ENCODE measurements at regions not wholly inside any gene's neighbourhood (a gene's known extent, or its start where the extent isn't known, plus 50 kb on each side); places are given as distances from the start of the nearest gene placed in this dataset.

- no peak for ATAC-seq (replicated peaks in 1 of 4)
- CTCF ChIA-PET, result no interaction called here
- Histone ChIP-seq H3K4me3 (ENCODE audit: control insufficient read depth in 1 of 2, extremely low read depth in 1 of 2, low read length in 1 of 2) (no peak overlapping the region), H3K36me3 (ENCODE audit: control insufficient read depth in 2 of 2, extremely low read depth in 1 of 2, insufficient read depth in 1 of 2, low read length in 1 of 2) (no peaks in the 10 kb centered on the region), H3K27me3 (replicated peaks in 1 of 2; ENCODE audit: control insufficient read depth in 2 of 2, extremely low read depth in 1 of 2, insufficient read depth in 2 of 2, low read length in 1 of 2) (no peaks in the 10 kb centered on the region), H3K4me1 (ENCODE audit: control insufficient read depth in 1 of 2, extremely low read depth in 1 of 2, insufficient read depth in 2 of 2, low read length in 2 of 2) (no peaks in the 10 kb centered on the region), H3K27ac (ENCODE audit: low read length) (no peak overlapping the region), H3K9me3 (no peaks in the 10 kb centered on the region)
- POLR2A ChIA-PET, result no interaction called here
- Mint-ChIP-seq H3K27me3 (no peaks in the 10 kb centered on the region), H3K4me3 (no peak overlapping the region), H3K9me3 (peaks cover 0 to 3% (median 2%) of the 10 kb centered on the region in 3 donors), H3K27ac (no peak overlapping the region), H3K36me3 (no peaks in the 10 kb centered on the region), H3K4me1 (no peaks in the 10 kb centered on the region)
- DNase-seq, result no peak
- WGBS (ENCODE audit: insufficient coverage), result 93% methylated on average over 7 of the region's 9 CpGs
These were observed 213.1 kb upstream of the SYNDIG1 start for GRCh38 chr20:24256307-24256706.

- Mint-ChIP-seq H3K36me3 (no peaks in the 10 kb centered on the region), H3K4me1 (no peaks in the 10 kb centered on the region), H3K4me3 (no peak overlapping the region), H3K27ac (no peak overlapping the region), H3K27me3 (no peaks in the 10 kb centered on the region), H3K9me3 (no peaks in the 10 kb centered on the region)
- Histone ChIP-seq H3K9me3 (no peaks in the 10 kb centered on the region), H3K27ac (ENCODE audit: low read length) (no peak overlapping the region), H3K27me3 (replicated peaks in 1 of 2; ENCODE audit: control insufficient read depth in 2 of 2, extremely low read depth in 1 of 2, insufficient read depth in 2 of 2, low read length in 1 of 2) (no peaks in the 10 kb centered on the region), H3K4me1 (ENCODE audit: control insufficient read depth in 1 of 2, extremely low read depth in 1 of 2, insufficient read depth in 2 of 2, low read length in 2 of 2) (no peaks in the 10 kb centered on the region), H3K36me3 (ENCODE audit: control insufficient read depth in 2 of 2, extremely low read depth in 1 of 2, insufficient read depth in 1 of 2, low read length in 1 of 2) (no peaks in the 10 kb centered on the region), H3K4me3 (ENCODE audit: control insufficient read depth in 1 of 2, extremely low read depth in 1 of 2, low read length in 1 of 2) (no peak overlapping the region)
- ChIA-PET CTCF (no interaction called here), POLR2A (no interaction called here)
- no peak for ATAC-seq (replicated peaks in 1 of 4)
- DNase-seq, result no peak
- WGBS (ENCODE audit: insufficient coverage), result 100% methylated on average over 1 of the region's 3 CpGs
These were observed 214.9 kb upstream of the SYNDIG1 start for GRCh38 chr20:24254480-24254879.

- Histone ChIP-seq H3K4me3 (ENCODE audit: control insufficient read depth in 1 of 2, extremely low read depth in 1 of 2, low read length in 1 of 2) (no peak overlapping the region), H3K9me3 (no peaks in the 10 kb centered on the region), H3K36me3 (ENCODE audit: control insufficient read depth in 2 of 2, extremely low read depth in 1 of 2, insufficient read depth in 1 of 2, low read length in 1 of 2) (no peaks in the 10 kb centered on the region), H3K27me3 (replicated peaks in 1 of 2; ENCODE audit: control insufficient read depth in 2 of 2, extremely low read depth in 1 of 2, insufficient read depth in 2 of 2, low read length in 1 of 2) (peaks cover 0 to 5% of the 10 kb centered on the region in 2 experiments), H3K27ac (ENCODE audit: low read length) (no peak overlapping the region), H3K4me1 (ENCODE audit: control insufficient read depth in 1 of 2, extremely low read depth in 1 of 2, insufficient read depth in 2 of 2, low read length in 2 of 2) (no peaks in the 10 kb centered on the region)
- ATAC-seq (replicated peaks in 1 of 4), result no peak
- H3K4me1 Mint-ChIP-seq, result no peaks in the 10 kb centered on the region
- DNase-seq, result no peak
- ChIA-PET POLR2A (no interaction called here), CTCF (no interaction called here)
- H3K36me3 Mint-ChIP-seq, result no peaks in the 10 kb centered on the region
- WGBS (ENCODE audit: insufficient coverage), result no CpG with 5 or more reads among the region's 6 CpGs
- H3K9me3 Mint-ChIP-seq, result no peaks in the 10 kb centered on the region
- H3K4me3 Mint-ChIP-seq, result no peak overlapping the region
- H3K27me3 Mint-ChIP-seq, result no peaks in the 10 kb centered on the region
- H3K27ac Mint-ChIP-seq, result no peak overlapping the region
These were observed 216.1 kb upstream of the SYNDIG1 start for GRCh38 chr20:24253321-24253720.

- Mint-ChIP-seq H3K36me3 (no peaks in the 10 kb centered on the region), H3K4me3 (no peak overlapping the region), H3K9me3 (no peaks in the 10 kb centered on the region), H3K27ac (no peak overlapping the region), H3K4me1 (no peaks in the 10 kb centered on the region), H3K27me3 (peaks cover 16 to 21% of the 10 kb centered on the region in 2 donors)
- no peaks in the 10 kb centered on the region for H3K36me3 ChIP-seq (ENCODE audit: control insufficient read depth in 2 of 2, extremely low read depth in 1 of 2, insufficient read depth in 1 of 2, low read length in 1 of 2)
- no peak overlapping the region for H3K4me3 ChIP-seq (ENCODE audit: control insufficient read depth in 1 of 2, extremely low read depth in 1 of 2, low read length in 1 of 2)
- 72% methylated on average over 2 of the region's 2 CpGs for WGBS (ENCODE audit: insufficient coverage)
- DNase-seq, result no peak
- no peaks in the 10 kb centered on the region for H3K4me1 ChIP-seq (ENCODE audit: control insufficient read depth in 1 of 2, extremely low read depth in 1 of 2, insufficient read depth in 2 of 2, low read length in 2 of 2)
- no peak for ATAC-seq (replicated peaks in 1 of 4)
- CTCF ChIA-PET, result no interaction called here
- H3K27me3 ChIP-seq (replicated peaks in 1 of 2; ENCODE audit: control insufficient read depth in 2 of 2, extremely low read depth in 1 of 2, insufficient read depth in 2 of 2, low read length in 1 of 2), result peaks cover 0 to 13% of the 10 kb centered on the region in 2 experiments
- POLR2A ChIA-PET, result no interaction called here
- no peaks in the 10 kb centered on the region for H3K9me3 ChIP-seq
- H3K27ac ChIP-seq (ENCODE audit: low read length), result no peak overlapping the region
These were observed 224.3 kb upstream of the SYNDIG1 start for GRCh38 chr20:24245094-24245493.

- POLR2A ChIA-PET, result no interaction called here
- H3K4me3 Mint-ChIP-seq, result no peak overlapping the region
- no peaks in the 10 kb centered on the region for H3K36me3 ChIP-seq (ENCODE audit: control insufficient read depth in 2 of 2, extremely low read depth in 1 of 2, insufficient read depth in 1 of 2, low read length in 1 of 2)
- 86% methylated on average over 2 of the region's 4 CpGs for WGBS (ENCODE audit: insufficient coverage)
- H3K9me3 ChIP-seq, result no peaks in the 10 kb centered on the region
- H3K4me3 ChIP-seq (ENCODE audit: control insufficient read depth in 1 of 2, extremely low read depth in 1 of 2, low read length in 1 of 2), result no peak overlapping the region
- no peaks in the 10 kb centered on the region for H3K4me1 Mint-ChIP-seq
- DNase-seq, result no peak
- no peak overlapping the region for H3K27ac Mint-ChIP-seq
- no peaks in the 10 kb centered on the region for H3K36me3 Mint-ChIP-seq
- no peaks in the 10 kb centered on the region for H3K9me3 Mint-ChIP-seq
- H3K27ac ChIP-seq (ENCODE audit: low read length), result no peak overlapping the region
- H3K4me1 ChIP-seq (ENCODE audit: control insufficient read depth in 1 of 2, extremely low read depth in 1 of 2, insufficient read depth in 2 of 2, low read length in 2 of 2), result no peaks in the 10 kb centered on the region
- no peak for ATAC-seq (replicated peaks in 1 of 4)
- H3K27me3 Mint-ChIP-seq, result peaks cover 16 to 23% of the 10 kb centered on the region in 2 donors
- CTCF ChIA-PET, result no interaction called here
- H3K27me3 ChIP-seq (replicated peaks in 1 of 2; ENCODE audit: control insufficient read depth in 2 of 2, extremely low read depth in 1 of 2, insufficient read depth in 2 of 2, low read length in 1 of 2), result peaks cover 0 to 13% of the 10 kb centered on the region in 2 experiments
These were observed 226.7 kb upstream of the SYNDIG1 start for GRCh38 chr20:24242763-24243162.

- Histone ChIP-seq H3K27me3 (replicated peaks in 1 of 2; ENCODE audit: control insufficient read depth in 2 of 2, extremely low read depth in 1 of 2, insufficient read depth in 2 of 2, low read length in 1 of 2) (peaks cover 0 to 13% of the 10 kb centered on the region in 2 experiments), H3K36me3 (ENCODE audit: control insufficient read depth in 2 of 2, extremely low read depth in 1 of 2, insufficient read depth in 1 of 2, low read length in 1 of 2) (no peaks in the 10 kb centered on the region), H3K9me3 (no peaks in the 10 kb centered on the region), H3K4me3 (ENCODE audit: control insufficient read depth in 1 of 2, extremely low read depth in 1 of 2, low read length in 1 of 2) (no peak overlapping the region), H3K27ac (ENCODE audit: low read length) (no peak overlapping the region), H3K4me1 (ENCODE audit: control insufficient read depth in 1 of 2, extremely low read depth in 1 of 2, insufficient read depth in 2 of 2, low read length in 2 of 2) (no peaks in the 10 kb centered on the region)
- POLR2A ChIA-PET, result no interaction called here
- Mint-ChIP-seq H3K27ac (no peak overlapping the region), H3K36me3 (no peaks in the 10 kb centered on the region), H3K9me3 (no peaks in the 10 kb centered on the region), H3K27me3 (peaks cover 11 to 19% of the 10 kb centered on the region in 2 donors), H3K4me1 (no peaks in the 10 kb centered on the region), H3K4me3 (no peak overlapping the region)
- DNase-seq (no peak), ATAC-seq (replicated peaks in 1 of 4) (no peak)
- 97% methylated on average over 5 of the region's 7 CpGs for WGBS (ENCODE audit: insufficient coverage)
- CTCF ChIA-PET, result no interaction called here
These were observed 228.0 kb upstream of the SYNDIG1 start for GRCh38 chr20:24241466-24241865.

GRCh38 chr20:24236963-24237362 is 232.5 kb upstream of the SYNDIG1 start:
- ChIA-PET CTCF (interaction anchor here in 1 of 2 donors (0.7 to 1.0 kb wide), 2 partner anchors 13 to 300 kb away, joined by 3 read pairs; no protein-coding TSS in a partner anchor), POLR2A (no interaction called here)
- H3K27ac ChIP-seq (ENCODE audit: low read length), result no peak overlapping the region
- no peak overlapping the region for H3K4me3 Mint-ChIP-seq
- 69% methylated on average over 2 of the region's 3 CpGs for WGBS (ENCODE audit: insufficient coverage)
- H3K4me1 Mint-ChIP-seq, result no peaks in the 10 kb centered on the region
- no peak overlapping the region for H3K27ac Mint-ChIP-seq
- no peak for DNase-seq
- peaks cover 0 to 13% of the 10 kb centered on the region in 2 experiments for H3K27me3 ChIP-seq (replicated peaks in 1 of 2; ENCODE audit: control insufficient read depth in 2 of 2, extremely low read depth in 1 of 2, insufficient read depth in 2 of 2, low read length in 1 of 2)
- no peaks in the 10 kb centered on the region for H3K36me3 Mint-ChIP-seq
- H3K27me3 Mint-ChIP-seq, result peaks cover 4% of the 10 kb centered on the region in 2 donors
- no peak for ATAC-seq (replicated peaks in 1 of 4)
- H3K9me3 ChIP-seq, result no peaks in the 10 kb centered on the region
- H3K4me1 ChIP-seq (ENCODE audit: control insufficient read depth in 1 of 2, extremely low read depth in 1 of 2, insufficient read depth in 2 of 2, low read length in 2 of 2), result no peaks in the 10 kb centered on the region
- H3K36me3 ChIP-seq (ENCODE audit: control insufficient read depth in 2 of 2, extremely low read depth in 1 of 2, insufficient read depth in 1 of 2, low read length in 1 of 2), result no peaks in the 10 kb centered on the region
- H3K9me3 Mint-ChIP-seq, result no peaks in the 10 kb centered on the region
- H3K4me3 ChIP-seq (ENCODE audit: control insufficient read depth in 1 of 2, extremely low read depth in 1 of 2, low read length in 1 of 2), result no peak overlapping the region
